Esophagus squamous epithelium (tissue), 4 donors: ENCODE measurements at regions not wholly inside any gene's neighbourhood (a gene's known extent, or its start where the extent isn't known, plus 50 kb on each side); places are given as distances from the start of the nearest gene placed in this dataset.

Experiments used
- POLR2A ChIP-seq, 4 donors: fragments of 450-650 bp; IDR thresholded peaks; one replicate each; pipeline ENCODE4 v1.6.1; 2017; ENCODE audit warnings: antibody characterized with exemption in 4 of 4, mild to moderate bottlenecking in 4 of 4, moderate library complexity in 3 of 4
- TF ChIP-seq, protein P1 (sequence below), 6 experiments: fragments of 450-650 bp in 4 of 6; fragments of 200-600 bp in 2 of 6; sonication (generic) in 2 of 6; IDR thresholded peaks; one replicate each; pipeline ENCODE4 v1.5.1; 2016 to 2019; ENCODE audit warnings: antibody characterized with exemption in 6 of 6, mild to moderate bottlenecking in 4 of 6, moderate library complexity in 4 of 6

DNA sequence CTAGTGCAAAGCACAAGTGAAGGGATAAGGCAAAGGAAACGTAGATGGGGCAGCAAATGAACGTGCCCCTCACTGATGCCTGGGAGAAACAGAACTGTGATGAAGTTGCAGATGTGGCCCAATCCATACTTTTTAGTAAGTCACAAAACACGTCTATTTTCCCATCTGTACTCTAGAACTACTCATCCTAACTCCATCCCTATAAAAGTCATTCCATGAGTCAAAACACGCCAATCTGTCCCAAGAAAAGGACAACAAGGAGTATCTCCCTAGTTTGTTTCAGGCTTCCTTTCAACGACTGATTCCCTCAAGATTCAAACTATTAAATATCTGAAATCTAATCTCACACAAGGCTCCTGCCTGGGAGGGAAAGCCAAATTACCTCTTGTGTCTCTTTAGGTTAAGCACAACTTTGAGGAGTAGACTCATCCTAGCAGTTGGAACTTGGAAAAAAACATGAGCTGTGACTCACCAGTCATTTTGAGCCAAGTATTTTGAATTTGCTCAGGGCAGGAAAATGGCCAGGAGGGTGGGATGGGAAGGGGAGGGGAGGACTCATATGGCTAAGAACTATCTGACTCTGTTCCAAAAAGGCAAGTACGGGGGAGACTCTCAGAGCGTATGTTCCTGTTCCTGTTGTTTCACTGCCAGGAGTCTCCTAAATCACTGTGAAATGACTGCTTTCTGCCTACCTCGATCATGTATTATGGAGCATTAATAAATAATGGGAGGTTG, 214.5 kb upstream of the CAMK1G start:
- no peak for TF ChIP-seq POLR2A (IDR thresholded peaks at IDR 0.05)
- TF ChIP-seq, protein P1, sequence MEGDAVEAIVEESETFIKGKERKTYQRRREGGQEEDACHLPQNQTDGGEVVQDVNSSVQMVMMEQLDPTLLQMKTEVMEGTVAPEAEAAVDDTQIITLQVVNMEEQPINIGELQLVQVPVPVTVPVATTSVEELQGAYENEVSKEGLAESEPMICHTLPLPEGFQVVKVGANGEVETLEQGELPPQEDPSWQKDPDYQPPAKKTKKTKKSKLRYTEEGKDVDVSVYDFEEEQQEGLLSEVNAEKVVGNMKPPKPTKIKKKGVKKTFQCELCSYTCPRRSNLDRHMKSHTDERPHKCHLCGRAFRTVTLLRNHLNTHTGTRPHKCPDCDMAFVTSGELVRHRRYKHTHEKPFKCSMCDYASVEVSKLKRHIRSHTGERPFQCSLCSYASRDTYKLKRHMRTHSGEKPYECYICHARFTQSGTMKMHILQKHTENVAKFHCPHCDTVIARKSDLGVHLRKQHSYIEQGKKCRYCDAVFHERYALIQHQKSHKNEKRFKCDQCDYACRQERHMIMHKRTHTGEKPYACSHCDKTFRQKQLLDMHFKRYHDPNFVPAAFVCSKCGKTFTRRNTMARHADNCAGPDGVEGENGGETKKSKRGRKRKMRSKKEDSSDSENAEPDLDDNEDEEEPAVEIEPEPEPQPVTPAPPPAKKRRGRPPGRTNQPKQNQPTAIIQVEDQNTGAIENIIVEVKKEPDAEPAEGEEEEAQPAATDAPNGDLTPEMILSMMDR (IDR thresholded peaks at IDR 0.05), result no peak
